GM21367 (cell line): ENCODE measurements at regions not wholly inside any gene's neighbourhood (a gene's known extent, or its start where the extent isn't known, plus 50 kb on each side); places are given as distances from the start of the nearest gene placed in this dataset.
"Not testable (repeated sequence)": the region's sequence is repeated elsewhere in the genome, so short reads cannot be mapped to it uniquely, and the experiment has no call there.

Experiments
- ATAC-seq: cut with Tn5 transposase; IDR thresholded peaks from one replicate; pipeline ENCODE4 v1.9.1; 2021; ENCODE audit not compliant: unreplicated experiment

DNA sequence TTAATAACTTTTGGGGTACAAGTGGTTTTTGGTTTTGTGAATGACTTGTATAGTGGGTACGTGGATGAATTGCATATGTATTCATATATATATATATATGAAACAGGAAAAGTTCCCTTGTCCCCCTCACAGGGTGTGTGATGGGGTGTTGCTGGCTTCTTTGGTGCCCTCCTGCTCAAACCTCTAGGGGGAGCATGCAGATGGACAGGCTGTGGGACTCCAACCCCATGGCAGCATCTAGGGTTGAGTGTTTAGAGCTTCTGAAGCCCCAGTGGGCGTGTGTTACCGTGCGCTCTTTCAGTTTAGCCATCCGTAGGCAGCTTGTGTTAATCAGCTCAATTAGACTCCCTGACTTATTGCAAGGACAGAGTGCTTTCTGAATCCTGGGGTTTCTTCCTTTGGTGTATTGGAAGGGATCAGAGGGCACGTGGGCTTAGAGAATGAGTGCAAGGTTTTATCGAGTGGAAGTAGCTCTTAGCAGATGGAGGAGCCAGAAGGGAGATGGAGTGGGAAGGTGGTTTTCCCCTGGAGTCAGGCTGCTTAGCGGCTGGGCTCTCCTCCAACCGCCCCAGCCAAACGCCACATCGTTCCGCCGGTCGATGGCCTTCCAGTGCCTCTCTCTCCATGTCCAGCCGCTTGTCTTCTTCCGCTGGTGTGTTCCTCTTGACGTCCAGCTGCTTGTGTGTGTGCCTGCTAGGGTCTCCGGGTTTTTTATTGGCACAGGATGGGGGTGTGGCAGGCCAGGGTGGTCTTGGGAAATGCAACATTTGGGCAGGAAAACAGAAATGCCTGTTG is 674.4 kb upstream of the LCORL start:
- no peak for ATAC-seq

GRCh38 chr4:18691431-18692200 is 670.1 kb upstream of the LCORL start:
- no peak for ATAC-seq

GRCh38 chr4:18690291-18690955 is 668.9 kb upstream of the LCORL start:
- no peak for ATAC-seq

- peak; percentile 84 for ATAC-seq
These were observed 668.0 kb upstream of the LCORL start for GRCh38 chr4:18689308-18690115.

DNA sequence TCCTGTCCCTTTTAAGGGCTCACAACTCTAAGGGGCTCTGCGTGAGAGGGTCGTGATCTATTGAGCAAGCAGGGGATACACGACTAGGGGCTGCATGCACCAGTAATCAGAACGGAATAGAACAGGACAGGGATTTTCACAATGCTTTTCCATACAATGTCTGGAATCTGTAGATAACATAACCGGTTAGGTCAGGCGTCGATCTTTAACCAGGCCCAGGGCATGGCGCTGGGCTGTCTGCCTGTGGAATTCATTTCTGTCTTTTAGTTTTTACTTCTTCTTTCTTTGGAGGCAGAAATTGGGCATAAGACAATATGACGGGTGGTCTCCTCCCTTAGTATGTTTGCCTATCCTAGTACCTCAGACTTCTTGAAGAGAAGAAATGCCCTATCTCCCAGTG is 666.8 kb upstream of the LCORL start:
- not testable (repeated sequence) for ATAC-seq

DNA sequence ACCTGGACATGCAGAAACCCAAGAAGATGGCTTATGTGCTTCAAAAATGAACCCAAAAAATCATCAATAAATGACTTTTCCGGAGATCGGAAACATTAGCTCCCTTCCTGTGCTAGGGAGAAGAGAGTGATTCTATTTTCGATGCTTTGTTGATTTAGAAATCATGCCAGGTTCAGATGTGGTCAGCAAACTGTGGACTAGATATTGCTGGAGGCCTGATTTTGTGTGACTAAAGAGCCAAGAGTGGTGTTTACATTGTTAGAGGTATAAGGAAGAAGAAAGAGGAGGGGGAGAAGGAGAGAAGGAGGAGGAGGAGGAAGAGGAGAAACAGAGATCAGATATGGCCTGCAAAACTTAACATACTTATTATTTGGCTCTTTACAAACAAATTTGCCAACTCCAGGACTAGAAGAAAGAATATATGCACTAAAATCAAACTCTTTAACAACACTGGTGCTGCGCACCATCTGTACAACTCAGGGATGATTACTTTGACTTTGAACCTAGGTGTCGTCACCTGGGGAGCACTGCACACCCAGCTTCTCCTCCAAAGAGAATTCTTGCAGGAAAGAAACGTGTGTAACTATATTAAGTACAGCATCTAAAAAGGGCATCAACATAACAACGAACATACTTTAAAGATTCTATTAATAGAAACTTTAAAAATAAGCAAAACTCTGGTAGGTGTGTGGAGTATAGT is 664.9 kb upstream of the LCORL start:
- ATAC-seq, result no peak

GRCh38 chr4:18684932-18685331 is 663.4 kb upstream of the LCORL start:
- no peak for ATAC-seq

DNA sequence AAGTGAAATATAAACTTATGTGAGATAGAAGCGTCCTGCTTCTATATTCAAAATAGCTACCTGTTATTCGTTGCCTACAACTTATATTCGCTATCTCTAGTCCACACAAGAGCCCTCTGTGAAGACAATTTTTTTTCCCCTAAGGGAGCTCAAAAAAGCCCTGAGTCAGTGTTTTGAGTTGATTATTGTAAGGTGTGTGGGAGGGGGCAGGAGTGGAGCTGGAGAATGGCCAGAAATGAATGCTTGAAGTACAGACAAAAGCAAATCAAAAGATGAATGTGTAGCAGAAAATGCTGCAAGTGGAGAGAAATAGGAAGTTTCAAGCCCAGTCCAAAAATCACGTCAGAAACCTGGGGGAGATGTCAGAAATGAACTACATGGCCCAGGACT is 655.0 kb upstream of the LCORL start:
- no peak for ATAC-seq

GRCh38 chr4:18675586-18676525 is 654.3 kb upstream of the LCORL start:
- ATAC-seq, result no peak

- ATAC-seq, result no peak
These were observed 648.5 kb upstream of the LCORL start for GRCh38 chr4:18670034-18670433.

- ATAC-seq, result no peak
These were observed 647.8 kb upstream of the LCORL start for GRCh38 chr4:18669390-18669789.

DNA sequence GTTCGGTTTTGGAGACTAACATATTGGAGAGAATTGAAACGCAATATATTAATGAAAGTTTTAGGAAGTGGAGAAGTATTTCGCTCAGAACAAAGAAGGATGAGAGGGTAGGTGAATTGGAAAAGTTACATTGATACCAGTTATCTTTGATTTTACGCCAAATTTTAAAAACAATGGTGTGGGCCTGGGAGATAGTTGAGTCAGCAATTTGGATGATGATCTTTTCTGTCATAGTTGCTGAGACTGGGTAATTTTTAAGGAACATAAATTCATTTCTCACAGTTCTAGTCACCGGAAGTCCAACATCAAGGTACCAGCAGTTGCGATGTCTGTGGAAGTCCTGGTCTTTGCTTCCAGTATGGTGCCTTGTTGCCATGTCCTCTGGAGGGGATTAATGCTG is 644.8 kb upstream of the LCORL start:
- no peak for ATAC-seq

GRCh38 chr4:18664171-18664570 is 642.6 kb upstream of the LCORL start:
- ATAC-seq, result no peak

DNA sequence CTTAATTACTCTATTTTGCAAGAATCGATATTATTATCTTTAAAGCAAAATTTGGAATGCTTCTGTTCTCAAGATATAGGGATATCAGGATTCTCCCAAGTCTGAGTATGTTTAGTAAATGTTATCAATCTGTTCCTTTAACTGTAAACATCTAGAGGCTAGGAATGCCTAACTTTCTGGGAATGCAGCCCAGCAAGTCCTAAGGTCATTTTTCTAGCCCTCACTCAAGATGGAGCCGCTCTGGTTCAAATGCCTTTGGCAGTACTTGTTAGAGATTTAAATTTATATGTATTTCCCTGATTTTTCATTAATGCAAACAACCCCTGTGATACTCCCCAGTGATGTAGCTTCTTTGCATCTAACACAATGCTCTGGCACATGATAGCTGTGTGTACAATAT is 623.8 kb upstream of the LCORL start:
- ATAC-seq, result no peak

- ATAC-seq, result no peak
These were observed 619.8 kb upstream of the LCORL start for GRCh38 chr4:18641334-18641733.

GRCh38 chr4:18638031-18638430 is 616.5 kb upstream of the LCORL start:
- no peak for ATAC-seq

GRCh38 chr4:18636001-18636585 is 614.5 kb upstream of the LCORL start:
- ATAC-seq, result no peak

GRCh38 chr4:18635531-18635930 is 614.0 kb upstream of the LCORL start:
- no peak for ATAC-seq

GRCh38 chr4:18631586-18631985 is 610.0 kb upstream of the LCORL start:
- ATAC-seq, result no peak
